Left forelimb (tissue), 1 donor: ENCODE measurements at regions not wholly inside any gene's neighbourhood (a gene's known extent, or its start where the extent isn't known, plus 50 kb on each side); places are given as distances from the start of the nearest gene placed in this dataset.

ENCODE experiments used
- DNase-seq: peaks from one replicate; pipeline ENCODE4 v3.0.0-alpha.2; 2018; ENCODE audit warnings: low spot score

GRCh38 chr4:128527946-128528576, 240.4 kb upstream of the PGRMC2 start:
- DNase-seq: no peak

GRCh38 chr4:128527351-128527750, 239.7 kb upstream of the PGRMC2 start:
- DNase-seq: no peak

- DNase-seq: no peak
These were observed 238.5 kb upstream of the PGRMC2 start for GRCh38 chr4:128525992-128526630.

- DNase-seq: no peak
These were observed 237.8 kb upstream of the PGRMC2 start for GRCh38 chr4:128525387-128525786.

GRCh38 chr4:128524311-128524710, 236.7 kb upstream of the PGRMC2 start:
- no peak for DNase-seq

- DNase-seq: no peak
These were observed 234.1 kb upstream of the PGRMC2 start for GRCh38 chr4:128521648-128522111.

GRCh38 chr4:128521156-128521555, 233.5 kb upstream of the PGRMC2 start:
- DNase-seq: no peak

- DNase-seq: peak; percentile 74
These were observed 231.7 kb upstream of the PGRMC2 start for GRCh38 chr4:128519163-128519830.

GRCh38 chr4:128517739-128518510, 230.3 kb upstream of the PGRMC2 start:
- DNase-seq: no peak

- no peak for DNase-seq
These were observed 229.6 kb upstream of the PGRMC2 start for GRCh38 chr4:128517096-128517738.

- no peak for DNase-seq
These were observed 228.8 kb upstream of the PGRMC2 start for GRCh38 chr4:128516301-128516969.

- DNase-seq: no peak
These were observed 226.3 kb upstream of the PGRMC2 start for GRCh38 chr4:128513664-128514484.

- DNase-seq: no peak
These were observed 225.2 kb upstream of the PGRMC2 start for GRCh38 chr4:128512767-128513322.

- DNase-seq: no peak
These were observed 224.5 kb upstream of the PGRMC2 start for GRCh38 chr4:128512161-128512560.

- DNase-seq: no peak
These were observed 223.2 kb upstream of the PGRMC2 start for GRCh38 chr4:128510850-128511249.

- no peak for DNase-seq
These were observed 215.4 kb upstream of the PGRMC2 start for GRCh38 chr4:128502818-128503527.

GRCh38 chr4:128501239-128501638, 213.6 kb upstream of the PGRMC2 start:
- DNase-seq: no peak

- no peak for DNase-seq
These were observed 200.6 kb upstream of the PGRMC2 start for GRCh38 chr4:128488055-128488705.

GRCh38 chr4:128484896-128485295, 197.3 kb upstream of the PGRMC2 start:
- no peak for DNase-seq
